ENCODE measurements at regions not wholly inside any gene's neighbourhood (a gene's known extent, or its start where the extent isn't known, plus 50 kb on each side); places are given as distances from the start of the nearest gene placed in this dataset.

GRCh38 chr3:127136024-127136600 is 56.8 kb upstream of the PRR23E start:
- Histone ChIP-seq H3K27ac (replicated peaks) (peak overlapping the region; percentile 69), H3K36me3 (no peaks in the 10 kb centered on the region), H3K9me3 (replicated peaks) (no peaks in the 10 kb centered on the region), H3K4me1 (peaks cover 67% of the 10 kb centered on the region), H3K4me3 (peak overlapping the region; percentile 53), H3K27me3 (ENCODE audit: low read depth) (peaks cover 29% of the 10 kb centered on the region)
- intact Hi-C loops (cut with micrococcal nuclease), result no loop called here
- DNase-seq, result no peak
- TF ChIP-seq CTCF (IDR thresholded peaks at IDR 0.05; ENCODE audit: borderline replicate concordance), result no peak

- H3K4me1 ChIP-seq, result peaks cover 61% of the 10 kb centered on the region
- peaks cover 24% of the 10 kb centered on the region for H3K27me3 ChIP-seq (ENCODE audit: low read depth)
- no peak for TF ChIP-seq CTCF (IDR thresholded peaks at IDR 0.05; ENCODE audit: borderline replicate concordance)
- H3K27ac ChIP-seq (replicated peaks), result peak overlapping the region; percentile 87
- no peaks in the 10 kb centered on the region for H3K9me3 ChIP-seq (replicated peaks)
- H3K4me3 ChIP-seq, result no peak overlapping the region
- DNase-seq, result no peak
- H3K36me3 ChIP-seq, result no peaks in the 10 kb centered on the region
- intact Hi-C loops (cut with micrococcal nuclease), result no loop called here
Measured at GRCh38 chr3:127136706-127137105, 56.2 kb upstream of the PRR23E start.

GRCh38 chr3:127137113-127137512 is 55.8 kb upstream of the PRR23E start:
- Histone ChIP-seq H3K4me1 (peaks cover 59% of the 10 kb centered on the region), H3K4me3 (no peak overlapping the region), H3K27ac (replicated peaks) (peak overlapping the region; percentile 87), H3K27me3 (ENCODE audit: low read depth) (peaks cover 20% of the 10 kb centered on the region), H3K36me3 (no peaks in the 10 kb centered on the region), H3K9me3 (replicated peaks) (no peaks in the 10 kb centered on the region)
- peak; percentile 31 for DNase-seq
- intact Hi-C loops (cut with micrococcal nuclease), result no loop called here
- no peak for TF ChIP-seq CTCF (IDR thresholded peaks at IDR 0.05; ENCODE audit: borderline replicate concordance)

GRCh38 chr3:127137757-127138536 is 55.0 kb upstream of the PRR23E start:
- Histone ChIP-seq H3K4me3 (peak overlapping the region; percentile 40), H3K27ac (replicated peaks) (peak overlapping the region; percentile 87), H3K9me3 (replicated peaks) (no peaks in the 10 kb centered on the region), H3K4me1 (peaks cover 59% of the 10 kb centered on the region), H3K27me3 (ENCODE audit: low read depth) (peaks cover 20% of the 10 kb centered on the region), H3K36me3 (no peaks in the 10 kb centered on the region)
- intact Hi-C loops (cut with micrococcal nuclease), result no loop called here
- DNase-seq, result no peak
- no peak for TF ChIP-seq CTCF (IDR thresholded peaks at IDR 0.05; ENCODE audit: borderline replicate concordance)

- H3K36me3 ChIP-seq, result no peaks in the 10 kb centered on the region
- no peak for TF ChIP-seq CTCF (IDR thresholded peaks at IDR 0.05; ENCODE audit: borderline replicate concordance)
- H3K27ac ChIP-seq (replicated peaks), result no peak overlapping the region
- peaks cover 4% of the 10 kb centered on the region for H3K9me3 ChIP-seq (replicated peaks)
- intact Hi-C loops (cut with micrococcal nuclease), result no loop called here
- peaks cover 12% of the 10 kb centered on the region for H3K27me3 ChIP-seq (ENCODE audit: low read depth)
- DNase-seq, result no peak
- H3K4me1 ChIP-seq, result peaks cover 46% of the 10 kb centered on the region
- H3K4me3 ChIP-seq, result no peak overlapping the region
Measured at GRCh38 chr3:127139601-127140500, 53.1 kb upstream of the PRR23E start.
